ENCODE measurements at regions not wholly inside any gene's neighbourhood (a gene's known extent, or its start where the extent isn't known, plus 50 kb on each side); places are given as distances from the start of the nearest gene placed in this dataset.
"Not testable (repeated sequence)": the region's sequence is repeated elsewhere in the genome, so short reads cannot be mapped to it uniquely, and the experiment has no call there.

GRCh38 chr10:33732161-33732680 is 397.8 kb upstream of the NRP1 start:
- DNase-seq, result no peak

- no peak for DNase-seq
These were observed 396.9 kb upstream of the NRP1 start for GRCh38 chr10:33731322-33731721.

GRCh38 chr10:33725430-33725829 is 391.0 kb upstream of the NRP1 start:
- no peak for DNase-seq

- DNase-seq, result no peak
These were observed 388.7 kb upstream of the NRP1 start for GRCh38 chr10:33723181-33723580.

GRCh38 chr10:33722067-33722466 is 387.6 kb upstream of the NRP1 start:
- no peak for DNase-seq

- DNase-seq, result no peak
These were observed 387.0 kb upstream of the NRP1 start for GRCh38 chr10:33721509-33721908.

- no peak for DNase-seq
These were observed 385.7 kb upstream of the NRP1 start for GRCh38 chr10:33720161-33720560.

GRCh38 chr10:33719005-33719703 is 384.7 kb upstream of the NRP1 start:
- no peak for DNase-seq

GRCh38 chr10:33716501-33717267 is 382.2 kb upstream of the NRP1 start:
- DNase-seq, result no peak

- no peak for DNase-seq
These were observed 381.0 kb upstream of the NRP1 start for GRCh38 chr10:33715303-33715975.

GRCh38 chr10:33712825-33713224 is 378.4 kb upstream of the NRP1 start:
- DNase-seq, result no peak

- DNase-seq, result no peak
These were observed 375.5 kb upstream of the NRP1 start for GRCh38 chr10:33710006-33710405.

- no peak for DNase-seq
These were observed 374.7 kb upstream of the NRP1 start for GRCh38 chr10:33709008-33709753.

- DNase-seq, result no peak
These were observed 374.1 kb upstream of the NRP1 start for GRCh38 chr10:33708561-33708960.

GRCh38 chr10:33706746-33707145 is 372.3 kb upstream of the NRP1 start:
- no peak for DNase-seq

GRCh38 chr10:33706191-33706590 is 371.7 kb upstream of the NRP1 start:
- DNase-seq, result no peak

GRCh38 chr10:33704214-33704830 is 369.9 kb upstream of the NRP1 start:
- DNase-seq, result no peak

GRCh38 chr10:33703501-33704213 is 369.2 kb upstream of the NRP1 start:
- DNase-seq, result no peak

GRCh38 chr10:33698033-33698432 is 363.6 kb upstream of the NRP1 start:
- no peak for DNase-seq

- DNase-seq, result no peak
These were observed 362.5 kb upstream of the NRP1 start for GRCh38 chr10:33697016-33697415.

GRCh38 chr10:33695536-33695935 is 361.1 kb upstream of the NRP1 start:
- no peak for DNase-seq

- DNase-seq, result not testable (repeated sequence)
These were observed 356.1 kb upstream of the NRP1 start for GRCh38 chr10:33690536-33690935.

All from NCI-H446 (cell line).